Embryonic facial prominence (tissue), 1 donor: ENCODE measurements at regions not wholly inside any gene's neighbourhood (a gene's known extent, or its start where the extent isn't known, plus 50 kb on each side); places are given as distances from the start of the nearest gene placed in this dataset.
"Not testable (repeated sequence)": the region's sequence is repeated elsewhere in the genome, so short reads cannot be mapped to it uniquely, and the experiment has no call there.

ENCODE experiments used
- DNase-seq: peaks from one replicate; pipeline ENCODE4 v3.0.0-alpha.2; 2016; ENCODE audit errors: extremely low spot score

DNA sequence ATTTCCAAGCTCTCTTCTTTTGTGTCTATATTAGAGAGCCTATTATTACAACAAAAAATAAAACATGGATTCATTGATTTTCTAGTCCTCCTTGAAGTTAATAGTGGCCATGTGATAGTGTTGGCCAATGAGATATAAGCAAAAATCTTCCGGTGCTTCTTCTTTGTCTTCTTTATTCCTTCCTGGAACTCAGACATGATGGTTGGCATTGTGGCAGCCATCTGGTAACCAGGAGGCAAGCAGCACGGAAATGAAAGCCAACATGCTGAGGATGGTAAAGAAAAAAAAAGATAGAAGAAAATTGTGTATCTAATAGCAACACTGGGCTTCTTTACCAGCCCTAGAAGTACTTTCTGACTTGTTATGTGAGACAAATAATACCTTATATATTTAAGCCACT is 50.8 kb upstream of the SEL1L start:
- no peak for DNase-seq

DNA sequence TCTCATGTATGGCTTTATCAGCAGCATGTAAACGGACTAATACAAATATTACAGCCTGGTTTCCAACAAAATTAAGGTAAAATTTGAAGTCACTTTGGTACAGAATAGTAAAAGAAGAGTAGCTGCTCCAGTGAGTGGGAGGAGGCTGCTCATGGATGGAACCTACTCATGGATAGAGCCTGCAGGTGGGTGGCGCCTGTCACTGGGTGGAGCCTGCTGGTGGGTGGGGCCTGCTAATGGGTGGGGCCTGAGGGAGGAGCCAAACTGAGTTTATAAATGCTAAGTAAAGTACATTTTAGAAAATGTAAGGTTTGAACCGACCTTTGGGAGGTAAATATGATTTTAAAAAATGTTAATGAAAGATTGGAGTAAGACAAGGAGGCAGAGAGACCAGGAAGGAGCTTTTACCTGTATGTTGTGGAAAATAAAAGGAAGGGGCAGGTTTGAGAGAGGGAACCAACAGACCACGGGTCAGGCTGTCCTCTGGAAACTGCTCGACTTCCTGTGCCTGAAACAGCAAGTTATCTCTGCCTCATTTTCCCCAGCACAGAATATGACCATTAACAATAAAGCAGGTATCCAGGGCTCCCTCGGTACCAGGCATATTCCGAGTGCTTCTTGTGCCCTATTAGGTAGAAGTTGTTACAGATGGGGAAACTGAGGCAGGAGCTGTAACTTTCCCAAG is 55.9 kb upstream of the SEL1L start:
- no peak for DNase-seq

DNA sequence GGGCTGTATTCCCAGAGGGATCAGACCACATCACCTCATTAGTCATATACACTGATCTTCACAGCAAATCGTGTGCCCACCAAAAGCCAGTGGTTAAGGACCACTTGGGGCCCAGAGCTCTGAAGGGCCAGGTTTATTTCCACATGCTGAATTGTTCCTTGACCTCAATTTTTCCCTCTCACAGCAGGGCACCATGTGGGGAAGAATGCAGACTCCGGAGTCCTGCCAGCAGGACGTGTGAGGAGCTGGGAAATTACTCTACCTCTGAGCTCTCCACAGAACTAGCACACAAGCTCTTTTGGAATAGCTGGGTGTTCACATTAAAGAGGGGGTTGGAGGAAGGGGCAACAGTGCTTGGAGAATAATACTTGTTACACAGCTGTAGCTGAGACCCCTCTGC is 57.6 kb upstream of the SEL1L start:
- no peak for DNase-seq

DNA sequence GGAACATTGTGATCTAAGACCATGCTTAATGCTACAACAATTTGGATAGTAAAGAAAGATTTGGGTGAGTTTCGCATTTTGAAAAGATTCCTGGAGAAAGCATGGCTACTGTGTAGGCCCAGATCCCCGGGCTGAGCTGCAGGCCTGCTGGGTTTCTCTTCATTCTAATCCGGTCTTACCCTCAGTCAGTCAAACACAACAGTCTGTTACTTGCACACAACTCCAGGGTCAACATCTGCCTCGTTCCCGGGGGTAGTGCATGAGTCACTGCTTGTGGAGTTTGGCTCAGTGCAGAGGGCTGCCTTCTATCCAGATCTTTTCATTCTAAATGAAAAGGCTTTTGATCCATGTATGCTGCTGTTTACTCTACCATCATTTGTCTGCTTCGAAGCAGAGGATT is 60.4 kb upstream of the SEL1L start:
- no peak for DNase-seq

DNA sequence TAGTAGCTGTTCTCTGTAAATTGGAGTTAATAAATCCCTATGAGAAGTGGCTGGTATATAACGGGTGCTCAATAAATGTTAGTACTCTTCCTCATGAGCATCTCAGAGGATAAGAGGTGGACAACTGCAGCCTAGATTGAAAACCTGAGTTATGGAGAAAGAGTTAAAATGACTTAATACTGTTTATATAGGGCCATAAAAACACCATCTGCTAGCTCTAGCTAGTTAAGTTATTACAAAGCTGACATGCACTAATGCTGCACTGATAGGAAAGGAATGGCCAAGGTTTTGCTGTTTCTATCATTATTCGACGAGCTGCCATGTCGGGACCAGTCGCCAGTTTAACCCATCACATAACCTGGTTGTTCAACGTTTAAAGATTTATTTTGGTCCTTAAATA is 72.0 kb upstream of the SEL1L start:
- no peak for DNase-seq

DNA sequence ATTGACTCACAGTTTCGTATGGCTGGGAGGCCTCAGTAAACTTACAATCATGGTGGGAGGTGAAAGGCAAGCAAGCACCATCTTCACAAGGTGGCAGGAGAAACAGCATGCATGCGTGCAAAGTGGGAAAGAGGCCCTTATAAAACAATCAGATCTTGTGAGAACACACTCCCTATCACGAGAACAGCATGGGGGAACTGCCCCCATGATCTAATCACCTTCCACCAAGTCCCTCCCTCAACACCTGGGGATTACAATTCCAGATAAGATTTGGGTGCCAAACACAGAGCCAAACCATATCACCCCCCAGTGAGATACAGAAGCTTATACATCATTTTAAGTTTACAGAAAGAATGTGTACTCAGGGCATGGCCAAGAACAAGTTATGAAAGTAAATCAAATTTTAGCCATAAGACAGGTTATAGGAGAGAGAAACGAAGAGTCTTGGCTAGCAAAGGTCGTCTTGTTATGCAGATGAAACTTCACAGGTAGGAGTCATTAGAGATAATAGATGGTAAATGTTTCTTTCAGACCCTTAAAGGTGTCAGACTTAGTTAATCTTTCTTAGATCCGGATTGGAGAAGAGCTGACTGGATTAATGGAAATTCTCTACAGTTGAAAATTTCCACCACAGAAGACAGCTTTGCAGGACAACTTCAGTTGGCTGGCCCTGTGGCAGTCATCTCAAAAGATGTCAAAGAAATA is 79.8 kb upstream of the SEL1L start:
- no peak for DNase-seq

DNA sequence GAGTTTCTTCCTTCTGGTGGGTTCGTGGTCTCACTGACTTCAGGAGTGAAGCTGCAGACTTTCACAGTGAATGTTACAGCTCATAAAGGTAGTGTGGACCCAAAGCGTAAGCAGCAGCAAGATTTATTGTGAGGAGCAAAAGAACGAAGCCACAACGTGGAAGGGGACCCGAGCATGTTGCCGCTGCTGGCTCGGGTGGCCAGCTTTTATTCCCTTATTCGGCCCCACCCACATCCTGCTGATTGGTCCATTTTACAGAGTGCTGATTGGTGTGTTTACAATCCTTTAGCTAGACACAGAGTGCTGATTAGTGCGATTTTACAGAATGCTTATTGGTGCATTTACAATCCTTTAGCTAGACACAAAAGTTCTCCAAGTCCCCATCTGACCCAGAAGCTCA is 80.6 kb upstream of the SEL1L start:
- DNase-seq = not testable (repeated sequence)

DNA sequence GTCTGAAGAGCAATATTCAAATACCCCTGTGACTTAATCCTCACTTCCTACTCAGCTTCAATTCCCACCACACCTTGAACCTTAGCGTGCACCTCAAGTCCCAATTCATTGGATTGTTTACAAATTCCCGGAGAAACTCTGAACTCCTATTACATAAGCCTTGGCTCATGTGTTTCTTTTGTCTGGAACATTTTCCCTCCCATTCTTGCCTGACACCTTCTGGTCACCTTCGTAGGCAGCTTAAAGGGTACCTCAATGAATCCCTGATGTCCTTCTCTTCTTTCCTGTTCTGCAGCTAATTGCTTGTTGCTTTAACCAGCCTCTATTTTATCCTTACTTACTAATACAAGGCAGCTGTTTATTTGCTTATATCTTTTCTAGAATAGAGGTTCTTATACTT is 85.0 kb upstream of the SEL1L start:
- DNase-seq = no peak

DNA sequence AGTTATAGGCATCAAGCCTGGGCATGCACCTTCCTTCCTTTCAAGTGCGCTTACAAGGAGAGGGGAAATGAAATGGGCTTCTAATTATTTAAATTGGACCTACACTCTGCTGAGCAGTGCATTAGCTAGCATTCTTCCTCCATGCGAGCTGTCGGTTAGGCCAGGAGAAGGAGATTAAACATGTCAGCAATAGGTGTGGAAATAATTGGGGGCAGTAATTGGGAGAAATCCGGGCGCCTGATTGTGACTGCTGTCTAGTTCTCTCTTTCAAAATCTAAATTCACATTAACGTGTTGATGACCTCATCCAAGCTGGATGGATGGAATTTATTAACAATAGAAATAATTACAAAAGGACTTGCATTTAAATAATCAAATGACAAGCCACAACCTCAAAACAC is 86.2 kb upstream of the SEL1L start:
- no peak for DNase-seq

DNA sequence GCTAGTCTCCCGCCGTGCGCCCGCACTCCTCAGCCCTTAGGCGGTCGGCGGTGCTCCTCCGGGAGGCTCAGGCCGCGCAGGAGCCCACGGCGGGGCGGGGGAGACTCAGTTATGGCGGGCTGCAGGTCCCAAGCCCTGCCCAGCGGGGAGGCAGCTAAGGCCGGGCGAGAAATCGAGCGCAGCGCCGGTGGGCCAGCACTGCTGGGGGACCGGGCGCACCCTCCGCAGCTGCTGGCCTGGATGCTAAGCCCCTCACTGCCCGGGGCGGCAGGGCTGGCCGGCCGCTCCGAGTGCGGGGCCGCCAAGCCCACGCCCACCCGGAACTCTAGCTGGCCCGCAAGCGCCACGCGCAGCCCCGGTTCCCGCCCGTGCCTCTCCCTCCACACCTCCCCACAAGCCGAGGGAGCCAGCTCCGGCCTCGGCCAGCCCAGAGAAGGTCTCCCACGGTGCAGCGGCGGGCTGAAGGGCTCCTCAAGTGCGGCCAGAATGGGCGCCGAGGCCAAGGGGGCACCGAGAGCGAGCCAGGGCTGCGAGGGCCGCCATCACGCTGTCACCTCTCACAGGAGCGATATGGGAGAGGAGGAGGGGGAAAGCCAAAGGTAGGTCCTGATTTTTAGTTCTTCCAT is 90.2 kb upstream of the SEL1L start:
- DNase-seq = not testable (repeated sequence)

DNA sequence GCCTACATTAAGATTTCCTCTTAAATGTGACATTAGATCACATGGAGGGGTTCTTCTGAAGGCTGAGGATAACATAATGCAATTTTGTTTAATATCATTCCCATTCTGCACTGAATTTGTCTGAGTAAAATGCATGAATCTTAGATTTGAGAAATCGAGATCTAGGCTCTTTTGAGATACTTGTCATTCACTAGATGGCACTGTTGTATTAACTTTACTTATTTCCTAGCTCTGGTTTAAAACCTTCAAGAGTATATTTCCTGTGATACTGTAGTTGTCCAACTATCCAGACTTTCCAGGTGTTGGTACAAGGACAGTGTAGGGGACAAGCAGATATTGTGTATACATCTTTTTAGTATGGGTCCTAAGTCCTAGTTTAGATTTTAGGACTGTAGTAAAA is 91.7 kb upstream of the SEL1L start:
- peak; percentile 45 for DNase-seq

DNA sequence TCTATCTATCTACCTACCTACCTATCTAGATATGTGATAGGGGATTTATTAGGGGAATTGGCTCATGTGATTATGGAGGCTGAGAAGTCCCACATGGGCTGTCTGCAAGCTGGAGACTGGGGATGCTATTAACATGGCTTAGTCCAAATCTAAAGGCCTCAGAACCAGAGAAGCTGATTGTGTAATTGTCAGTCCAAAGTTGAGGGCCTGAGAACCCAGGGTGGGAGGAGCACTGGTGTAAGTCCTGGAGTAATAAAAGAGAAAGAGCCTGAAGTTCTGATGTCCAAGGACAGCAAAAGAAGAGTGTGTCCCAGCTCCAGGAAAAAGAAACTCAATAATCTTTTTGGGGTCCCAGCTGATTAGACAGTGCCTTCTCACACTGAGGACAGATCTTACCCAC is 98.5 kb upstream of the SEL1L start:
- no peak for DNase-seq

DNA sequence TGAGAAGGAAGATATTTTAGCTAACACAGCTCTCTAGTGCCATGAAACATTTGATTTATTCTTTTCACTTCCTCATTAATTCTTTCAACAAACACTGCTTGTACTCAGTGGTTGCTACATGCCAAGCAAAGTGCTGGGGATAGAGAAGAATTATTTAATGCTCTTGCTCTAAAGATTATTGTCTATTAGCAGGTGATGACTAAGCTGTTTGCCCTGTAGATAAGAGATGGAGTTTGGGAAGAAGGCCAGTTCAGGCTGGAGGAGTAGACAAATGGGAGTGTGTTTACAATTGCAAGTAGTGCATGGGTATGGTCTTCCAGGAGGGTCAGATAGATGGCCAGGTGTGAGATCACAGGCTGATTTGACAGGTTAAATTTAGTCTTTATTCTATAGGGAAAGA is 99.8 kb upstream of the SEL1L start:
- no peak for DNase-seq

DNA sequence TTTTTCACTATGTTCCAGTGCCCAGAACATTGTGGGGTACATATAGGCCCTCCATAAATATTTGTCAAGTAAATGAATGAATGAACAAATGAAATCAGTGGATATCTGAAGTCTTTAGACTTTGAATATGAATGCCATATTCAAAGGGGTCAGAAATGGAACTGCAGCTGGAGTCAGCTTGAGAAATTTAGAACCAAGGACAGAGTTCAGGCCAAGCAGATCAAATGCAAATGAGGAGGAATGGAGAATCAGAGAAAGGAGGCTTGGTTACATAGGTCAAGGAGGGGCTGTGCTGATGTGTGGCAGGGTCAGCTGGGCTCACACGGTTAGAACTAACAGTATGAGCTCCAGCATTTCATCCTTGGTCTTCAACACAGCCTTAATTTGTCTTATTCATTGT is 104.0 kb upstream of the SEL1L start:
- DNase-seq = no peak

DNA sequence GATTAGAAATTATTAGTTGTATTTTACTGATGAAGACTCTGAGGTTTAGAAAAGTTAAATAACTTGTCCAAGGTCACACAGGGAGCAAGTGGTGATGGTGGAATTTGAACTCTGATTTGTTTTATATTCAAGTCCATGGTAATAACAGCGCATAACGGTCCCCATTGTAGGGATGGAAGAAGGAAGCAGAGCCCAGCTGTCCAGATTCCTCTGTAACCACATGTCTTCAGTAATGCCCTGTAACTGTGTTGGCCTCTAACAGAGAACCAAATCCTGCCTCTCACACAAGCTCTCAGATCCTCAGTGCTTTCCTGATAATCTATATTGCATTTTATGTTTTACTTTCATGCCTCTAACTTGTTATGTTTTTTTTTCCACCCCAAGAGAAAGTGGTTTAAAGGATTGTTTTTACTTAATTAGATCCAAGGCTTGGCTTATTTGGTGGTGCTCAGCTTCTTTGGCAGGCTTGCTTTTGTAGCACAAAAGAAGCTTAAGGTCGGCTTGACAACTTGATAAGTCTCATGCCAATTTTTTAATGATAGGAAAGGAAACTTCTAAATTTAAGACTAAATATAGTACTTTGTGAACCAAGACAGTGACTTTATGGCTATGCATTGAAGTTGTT is 105.1 kb upstream of the SEL1L start:
- no peak for DNase-seq

DNA sequence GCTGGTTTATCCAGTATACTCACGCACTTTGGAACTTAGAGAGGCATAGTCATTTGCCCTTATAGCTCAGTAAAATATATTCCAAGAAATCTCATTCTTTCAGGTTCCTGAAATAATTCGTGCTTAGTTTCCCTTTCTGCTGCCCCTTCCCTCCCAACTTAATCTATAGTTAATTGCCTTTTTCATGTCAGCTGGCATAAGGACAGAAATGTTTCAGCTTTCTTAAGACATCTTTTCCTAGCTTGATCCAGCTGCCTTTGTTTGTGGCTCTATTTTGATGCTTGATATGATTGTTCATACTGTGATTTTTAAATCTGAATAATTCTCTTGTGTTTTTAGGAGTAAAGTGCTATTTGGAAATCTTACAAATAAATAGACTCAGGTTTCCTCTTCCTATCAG is 120.0 kb upstream of the SEL1L start:
- no peak for DNase-seq

DNA sequence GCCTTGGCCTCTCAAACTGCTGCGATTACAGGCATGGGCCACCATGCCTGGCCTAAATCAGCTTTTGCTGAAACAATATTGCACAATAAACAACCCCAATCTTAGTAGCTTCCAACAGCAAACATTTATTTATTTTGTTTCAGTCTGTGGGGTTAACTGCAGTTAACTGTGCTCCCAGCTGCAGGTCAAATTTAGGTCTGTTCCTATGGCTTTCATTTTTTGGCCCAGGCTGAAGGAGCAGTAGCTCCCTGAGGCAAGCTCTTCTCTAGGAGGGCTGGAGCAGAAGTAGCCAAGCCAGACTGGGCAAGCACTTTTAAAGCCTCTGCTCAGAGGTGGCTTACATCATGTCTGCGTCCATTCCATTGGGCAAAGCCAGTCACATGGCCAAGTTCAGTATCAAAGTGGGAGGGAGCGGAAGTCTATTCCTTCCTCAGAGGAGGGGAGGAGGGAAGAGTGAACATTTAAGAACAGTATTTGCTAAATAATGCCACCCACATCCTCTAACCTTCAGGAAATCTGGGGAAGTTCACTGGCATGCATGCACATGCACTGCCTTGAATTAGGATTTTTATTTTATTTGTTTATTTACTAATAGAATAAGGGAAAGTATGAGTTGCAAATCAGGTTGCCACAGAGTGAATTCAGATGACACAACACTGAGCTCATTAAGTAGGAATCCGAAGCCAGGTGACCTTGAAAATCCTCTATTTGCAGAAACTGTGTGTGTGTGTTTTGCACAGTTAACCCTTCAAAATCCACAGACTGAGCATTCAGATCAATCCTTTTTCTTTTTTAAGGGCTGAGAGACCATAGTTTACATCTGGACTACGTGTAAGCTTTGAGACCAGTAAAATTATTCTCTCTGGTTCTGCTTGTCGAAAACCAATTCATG is 122.0 kb upstream of the SEL1L start:
- DNase-seq = no peak

DNA sequence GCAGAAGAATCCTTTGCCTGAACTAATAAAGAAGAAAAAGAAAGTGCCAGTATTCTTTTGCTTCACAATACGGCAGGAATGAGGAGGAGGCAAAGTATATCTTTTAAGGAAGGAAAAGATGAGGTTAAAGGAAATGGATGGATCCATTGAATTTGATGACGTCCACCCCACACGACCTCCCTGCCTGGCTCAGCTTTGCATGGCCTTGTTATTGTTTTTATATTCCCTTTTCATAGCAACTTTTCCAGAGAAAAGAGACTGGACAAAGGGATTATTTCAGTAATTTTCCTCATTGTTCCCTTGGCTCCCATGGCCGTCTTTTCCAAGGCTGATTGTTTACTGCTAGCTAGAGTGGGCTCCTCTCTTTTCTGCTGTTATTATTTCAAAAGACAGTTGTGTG is 123.2 kb upstream of the SEL1L start:
- no peak for DNase-seq

DNA sequence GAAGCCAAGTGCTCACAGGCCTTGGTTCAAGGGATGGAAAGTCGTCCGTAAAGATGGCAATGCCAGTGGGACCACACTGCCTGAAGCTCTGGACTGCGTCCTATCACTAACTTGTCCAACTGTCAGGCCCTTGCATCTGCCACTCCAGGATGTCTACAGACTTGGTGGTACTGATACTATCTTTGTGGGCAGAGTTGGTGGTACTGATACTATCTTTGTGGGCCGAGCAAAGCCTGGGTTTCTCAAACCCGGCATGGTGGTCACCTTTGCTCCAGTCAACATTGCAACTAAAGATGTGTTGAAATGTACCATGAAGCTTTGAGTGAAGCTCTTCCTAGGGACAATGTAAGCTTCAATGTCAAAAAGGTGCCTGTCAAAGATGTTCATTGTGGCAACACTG is 128.4 kb upstream of the SEL1L start:
- DNase-seq = no peak

DNA sequence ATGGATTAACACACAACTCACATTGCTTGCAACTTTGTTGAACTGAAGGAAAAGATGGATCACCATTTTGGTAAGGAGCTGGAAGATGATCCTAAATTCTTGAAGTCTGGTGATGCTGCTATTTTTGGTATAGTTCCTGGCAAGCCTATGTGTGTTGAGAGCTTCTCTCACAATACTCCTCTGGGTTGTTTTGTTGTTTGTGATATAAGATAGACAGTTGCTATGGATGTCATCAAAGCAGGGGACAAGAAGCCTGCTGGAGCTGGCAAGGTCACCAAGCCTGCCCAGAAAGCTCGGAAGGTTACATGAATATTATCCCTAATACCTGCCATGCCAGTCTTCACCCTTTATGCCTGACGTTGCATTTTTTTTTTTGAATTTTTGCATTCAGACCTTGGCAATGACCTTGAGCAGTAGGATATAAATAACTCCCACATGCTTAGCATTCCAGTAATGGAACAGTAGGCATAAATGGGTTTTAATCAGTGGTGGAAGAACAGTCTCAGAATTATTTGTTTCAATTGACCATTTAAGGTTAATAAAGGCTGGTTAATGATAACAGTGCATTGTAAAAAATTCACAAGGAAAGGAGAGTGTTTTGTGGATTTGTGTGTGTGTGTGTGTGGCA is 129.0 kb upstream of the SEL1L start:
- DNase-seq = no peak

DNA sequence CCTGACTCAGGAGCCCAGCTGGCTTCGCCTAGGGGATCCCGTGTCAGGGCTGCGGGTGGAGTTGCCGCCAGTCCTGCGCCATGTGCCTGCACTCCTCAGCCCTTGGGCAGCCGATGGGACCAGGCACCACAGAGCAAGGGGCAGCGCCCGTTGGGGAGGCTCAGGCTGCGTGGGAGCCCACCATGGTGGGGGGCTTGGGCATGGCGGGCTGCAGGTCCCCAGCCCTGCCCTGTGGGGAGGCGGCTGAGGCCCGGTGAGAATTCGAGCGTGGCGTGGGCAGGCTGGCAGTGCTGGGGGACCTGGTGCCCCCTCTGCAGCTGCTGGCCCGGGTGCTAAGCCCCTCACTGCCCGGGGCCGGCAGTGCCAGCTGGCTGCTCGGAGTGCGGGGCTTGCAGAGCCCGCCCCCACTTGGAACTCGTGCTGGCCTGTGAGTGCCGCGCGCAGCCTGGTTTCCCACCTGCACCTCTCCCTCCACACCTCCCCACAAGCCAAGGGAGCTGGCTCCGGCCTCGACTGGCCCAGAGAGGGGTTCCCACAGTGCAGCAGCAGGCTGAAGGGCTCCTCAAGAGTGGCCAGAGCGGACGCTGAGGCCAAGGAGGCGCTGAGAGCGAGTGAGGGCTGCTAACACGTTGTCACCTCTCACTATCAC is 135.1 kb upstream of the SEL1L start:
- DNase-seq = no peak
